PFSK-1 (cell line): ENCODE measurements at regions not wholly inside any gene's neighbourhood (a gene's known extent, or its start where the extent isn't known, plus 50 kb on each side); places are given as distances from the start of the nearest gene placed in this dataset.

Experiments
- FOXP2 ChIP-seq: optimal IDR thresholded peaks from 2 replicates; pipeline ENCODE3; 2011; ENCODE audit warnings: borderline replicate concordance, control low read depth, inconsistent platforms; ENCODE audit not compliant: insufficient read depth; ENCODE audit errors: extremely low read length, extremely low read depth
- POLR2AphosphoS5 ChIP-seq: IDR thresholded peaks from 2 replicates; pipeline ENCODE4 v1.6.1; 2012; ENCODE audit warnings: low read depth, mild to moderate bottlenecking, control low read depth, low read length, moderate library complexity
- REST ChIP-seq, 2 experiments: IDR thresholded peaks; 2 replicates each; pipeline versions ENCODE4 v1.6.1 to v1.8.0; 2011 to 2012; ENCODE audit warnings: low read depth in 2 of 2, low read length in 2 of 2, control low read depth in 1 of 2, inconsistent platforms in 1 of 2, mild to moderate bottlenecking in 1 of 2, moderate library complexity in 1 of 2; ENCODE audit not compliant: insufficient read depth in 1 of 2
- SIN3A ChIP-seq: IDR thresholded peaks from 2 replicates; pipeline ENCODE4 v1.6.1; 2012; ENCODE audit warnings: mild to moderate bottlenecking, low read length, moderate library complexity, borderline replicate concordance; ENCODE audit not compliant: insufficient read depth
- TAF1 ChIP-seq: IDR thresholded peaks from 2 replicates; pipeline ENCODE4 v1.6.1; 2012; ENCODE audit warnings: low read length, control low read depth, borderline replicate concordance; ENCODE audit not compliant: insufficient read depth

GRCh38 chr2:184369307-184369706 lies 229.0 kb upstream of the ZNF804A start:
- TF ChIP-seq REST (IDR thresholded peaks at IDR 0.05; ENCODE audit: insufficient read depth in 1 of 2, low read depth in 2 of 2, low read length in 2 of 2) (no peak), SIN3A (no peak), TAF1 (no peak), POLR2AphosphoS5 (no peak), FOXP2 (no peak)

GRCh38 chr2:184370954-184371353 lies 227.4 kb upstream of the ZNF804A start:
- TF ChIP-seq TAF1 (no peak), SIN3A (no peak), POLR2AphosphoS5 (no peak), FOXP2 (no peak)

GRCh38 chr2:184371641-184372040 lies 226.7 kb upstream of the ZNF804A start:
- TF ChIP-seq REST (IDR thresholded peaks at IDR 0.05; ENCODE audit: insufficient read depth in 1 of 2, low read depth in 2 of 2, low read length in 2 of 2): no peak

GRCh38 chr2:184372484-184372883 lies 225.8 kb upstream of the ZNF804A start:
- no peak for TF ChIP-seq TAF1
- no peak for TF ChIP-seq SIN3A
- TF ChIP-seq FOXP2: no peak
- TF ChIP-seq POLR2AphosphoS5: no peak
- TF ChIP-seq REST (IDR thresholded peaks at IDR 0.05; ENCODE audit: insufficient read depth in 1 of 2, low read depth in 2 of 2, low read length in 2 of 2): no peak

GRCh38 chr2:184394642-184395041 lies 203.7 kb upstream of the ZNF804A start:
- TF ChIP-seq REST (IDR thresholded peaks at IDR 0.05; ENCODE audit: insufficient read depth in 1 of 2, low read depth in 2 of 2, low read length in 2 of 2): no peak
- TF ChIP-seq TAF1: no peak
- TF ChIP-seq POLR2AphosphoS5: no peak
- no peak for TF ChIP-seq SIN3A
- no peak for TF ChIP-seq FOXP2
